HG03060 (cell line): ENCODE measurements at regions not wholly inside any gene's neighbourhood (a gene's known extent, or its start where the extent isn't known, plus 50 kb on each side); places are given as distances from the start of the nearest gene placed in this dataset.

Source experiments
- ATAC-seq: cut with Tn5 transposase; IDR thresholded peaks from one replicate; pipeline ENCODE4 v1.9.1; 2021; ENCODE audit warnings: low read depth, moderate number of reproducible peaks; ENCODE audit not compliant: unreplicated experiment

- no peak for ATAC-seq
These were observed 95.2 kb upstream of the PTER start for GRCh38 chr10:16341637-16342036.

- no peak for ATAC-seq
These were observed 87.9 kb upstream of the PTER start for GRCh38 chr10:16348891-16349290.

GRCh38 chr10:16352146-16352545, 84.7 kb upstream of the PTER start:
- no peak for ATAC-seq

- ATAC-seq: no peak
These were observed 76.8 kb upstream of the PTER start for GRCh38 chr10:16360001-16360400.

- ATAC-seq: no peak
These were observed 76.4 kb upstream of the PTER start for GRCh38 chr10:16360425-16360824.

- ATAC-seq: no peak
These were observed 75.7 kb upstream of the PTER start for GRCh38 chr10:16361086-16361485.

GRCh38 chr10:16363741-16364140, 73.1 kb upstream of the PTER start:
- ATAC-seq: no peak

GRCh38 chr10:16367621-16368292, 69.1 kb upstream of the PTER start:
- no peak for ATAC-seq

- peak; percentile 94 for ATAC-seq
These were observed 55.7 kb upstream of the PTER start for GRCh38 chr10:16381083-16381482.

GRCh38 chr10:16384021-16384420, 52.8 kb upstream of the PTER start:
- ATAC-seq: no peak

GRCh38 chr10:16386855-16387254, 50.0 kb upstream of the PTER start:
- ATAC-seq: no peak
